A673 (cell line): ENCODE measurements at regions not wholly inside any gene's neighbourhood (a gene's known extent, or its start where the extent isn't known, plus 50 kb on each side); places are given as distances from the start of the nearest gene placed in this dataset.

ENCODE experiments used
- CTCF ChIP-seq: fragments of 300-800, 200-600 bp; sonication (generic); conservative IDR thresholded peaks from 2 replicates; pipeline ENCODE4 v1.5.1; 2017; ENCODE audit warnings: low read depth, mild to moderate bottlenecking, antibody characterized with exemption, low read length, moderate library complexity, mixed read lengths
- EZH2 ChIP-seq: fragments of 200-600 bp; sonication (generic); IDR thresholded peaks from 2 replicates; pipeline ENCODE4 v1.6.1; 2017; ENCODE audit warnings: borderline replicate concordance, low read depth, mild to moderate bottlenecking, mixed read lengths, antibody characterized with exemption, low read length; ENCODE audit not compliant: poor library complexity, severe bottlenecking

GRCh38 chr10:112006407-112006806, 177.2 kb downstream of the GPAM start:
- TF ChIP-seq EZH2 (no peak), CTCF (no peak)
